HG02623 (cell line): ENCODE measurements at regions not wholly inside any gene's neighbourhood (a gene's known extent, or its start where the extent isn't known, plus 50 kb on each side); places are given as distances from the start of the nearest gene placed in this dataset.
A peak's percentile ranks its signal among the peaks of the same experiment; 100 is the strongest.

Source experiments
- ATAC-seq: cut with Tn5 transposase; IDR thresholded peaks from one replicate; pipeline ENCODE4 v1.9.1; 2021; ENCODE audit warnings: moderate library complexity; ENCODE audit not compliant: unreplicated experiment

DNA sequence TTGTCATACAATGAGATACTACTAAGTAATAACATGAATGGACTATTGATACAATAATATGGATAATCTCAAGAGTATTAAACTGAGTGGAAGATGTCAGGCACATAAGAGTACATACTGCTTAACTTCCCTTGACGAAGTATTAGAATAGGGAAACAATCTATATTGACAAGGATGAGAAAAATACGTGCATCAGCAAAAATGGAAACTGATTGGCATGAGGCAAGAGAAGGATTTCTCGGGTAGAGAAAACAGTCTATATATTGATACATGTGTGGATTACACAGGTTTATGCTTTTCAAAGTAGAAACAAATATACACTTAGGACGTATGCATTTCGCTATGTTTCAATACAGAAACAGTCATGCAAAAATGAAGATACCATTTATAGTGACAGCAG lies 57.4 kb downstream of the PRR20E start:
- no peak for ATAC-seq

DNA sequence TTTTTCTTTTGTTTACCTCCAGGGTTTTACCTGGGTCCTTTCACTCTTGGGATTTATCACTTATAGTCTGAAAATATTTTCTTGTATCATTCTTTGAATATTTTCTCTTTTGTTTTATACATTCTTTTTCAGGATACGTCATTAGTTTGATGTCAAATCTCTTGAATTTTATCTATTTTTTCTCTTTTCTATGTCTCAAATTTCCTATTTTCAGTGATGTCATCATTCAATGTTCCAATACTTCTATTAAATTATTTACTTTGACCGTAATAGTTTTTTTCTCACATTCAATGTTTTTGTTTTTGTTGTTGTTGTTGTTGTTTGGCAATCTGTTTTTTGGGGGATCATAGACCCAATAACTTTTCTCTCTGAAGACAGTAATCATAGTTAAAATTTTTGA lies 83.5 kb downstream of the PRR20E start:
- no peak for ATAC-seq

DNA sequence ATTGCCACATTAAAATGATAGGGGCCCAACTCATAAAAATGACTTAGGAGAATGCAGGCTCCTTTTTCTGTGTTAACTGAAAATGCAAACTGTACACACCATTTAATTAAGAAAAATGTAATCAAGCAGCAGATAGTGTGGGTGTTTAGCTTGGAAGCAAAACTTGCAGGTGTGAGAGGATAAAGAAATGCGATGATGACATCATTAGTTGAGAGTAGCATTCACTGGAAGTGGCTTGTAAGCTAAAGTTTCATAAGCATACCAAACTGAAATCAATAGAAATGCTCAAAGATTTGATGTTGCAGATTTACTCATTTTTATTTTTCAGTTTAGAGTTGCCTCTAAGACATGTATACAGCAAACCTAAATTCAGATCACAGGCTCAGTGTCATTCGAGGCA lies 86.6 kb downstream of the PRR20E start:
- ATAC-seq = no peak

DNA sequence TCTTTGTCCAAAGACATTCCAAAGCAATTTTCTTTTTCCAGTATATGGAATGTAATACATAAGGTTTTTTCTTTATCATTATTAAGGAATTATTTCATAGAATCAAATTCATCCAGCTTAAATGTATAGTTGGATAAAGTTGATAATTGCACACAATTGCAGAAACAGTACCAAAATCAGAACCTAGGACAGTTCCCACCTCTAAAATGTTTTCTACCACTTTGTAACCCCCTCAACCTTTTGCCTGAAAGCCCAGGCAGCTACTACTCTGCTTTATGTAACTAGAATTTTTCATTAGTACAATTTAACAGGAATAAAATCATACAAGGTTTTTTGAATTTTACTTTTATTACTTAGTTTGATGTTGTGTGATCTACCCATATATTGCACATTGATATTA lies 98.0 kb downstream of the PRR20E start:
- ATAC-seq = no peak

DNA sequence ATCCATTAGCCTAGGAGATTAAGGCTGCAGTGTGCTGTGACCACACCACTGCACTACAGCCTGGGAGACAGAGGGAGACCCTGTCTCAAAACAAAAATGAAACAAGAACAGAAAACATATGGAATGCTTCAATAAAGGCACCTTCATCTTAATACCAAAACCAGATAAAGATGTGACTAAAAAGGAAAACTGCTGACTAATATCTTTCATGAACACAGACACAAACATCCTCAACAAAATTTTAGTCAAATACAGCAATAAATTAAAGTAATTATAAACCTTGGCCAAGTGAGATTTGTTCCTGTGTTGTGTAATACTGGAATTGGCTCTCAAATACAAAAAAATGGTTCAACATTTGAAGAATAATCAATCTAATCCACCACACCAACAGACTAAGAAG lies 103.5 kb downstream of the PRR20E start:
- ATAC-seq = no peak

DNA sequence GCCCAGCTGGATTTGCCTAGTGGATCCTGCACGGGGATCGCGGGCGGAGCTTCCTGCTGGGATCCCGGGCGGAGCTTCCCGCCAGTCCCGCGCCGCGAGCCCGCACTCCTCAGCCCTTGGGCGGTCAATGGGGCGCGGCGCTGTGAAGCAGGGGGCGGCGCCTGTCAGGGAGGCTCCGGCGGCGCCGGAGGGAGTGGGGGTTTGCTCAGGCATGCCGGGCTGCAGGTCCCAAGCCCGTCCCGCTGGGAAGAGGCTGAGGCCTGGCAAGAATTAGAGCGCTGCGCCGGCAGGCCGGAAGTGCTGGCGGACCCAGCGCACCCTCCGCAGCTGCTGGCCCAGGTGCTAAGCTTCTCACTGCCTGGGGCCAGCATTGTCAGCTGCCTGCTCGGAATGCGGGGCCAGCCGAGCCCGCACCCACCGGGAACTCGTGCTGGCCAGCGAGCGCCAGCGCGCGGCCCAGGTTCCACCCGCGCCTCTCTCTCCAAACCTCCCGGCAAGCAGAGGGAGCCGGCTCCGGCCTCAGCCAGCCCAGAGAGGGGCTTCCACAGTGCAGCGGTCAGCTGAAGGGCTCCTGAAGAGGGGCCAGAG lies 119.6 kb downstream of the PRR20E start:
- no peak for ATAC-seq

DNA sequence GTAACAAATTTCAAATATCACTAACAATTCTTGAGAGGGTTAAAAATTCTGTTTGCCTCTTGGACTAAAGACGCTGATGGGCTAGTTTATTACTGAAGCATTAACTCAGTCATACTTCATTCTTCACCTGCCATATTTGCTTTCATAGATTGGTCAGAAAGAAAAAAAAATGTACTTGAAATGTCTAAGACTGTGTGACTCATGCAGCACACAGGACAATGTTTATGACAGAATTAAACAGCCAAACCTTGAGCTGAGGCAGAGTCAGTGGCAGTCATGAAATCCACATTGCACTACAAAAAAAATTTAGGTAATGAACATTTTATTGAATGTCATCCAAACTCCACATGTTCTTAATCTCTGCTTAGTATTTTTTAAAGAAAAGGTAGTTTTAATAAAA lies 135.6 kb downstream of the PRR20E start:
- ATAC-seq = no peak

DNA sequence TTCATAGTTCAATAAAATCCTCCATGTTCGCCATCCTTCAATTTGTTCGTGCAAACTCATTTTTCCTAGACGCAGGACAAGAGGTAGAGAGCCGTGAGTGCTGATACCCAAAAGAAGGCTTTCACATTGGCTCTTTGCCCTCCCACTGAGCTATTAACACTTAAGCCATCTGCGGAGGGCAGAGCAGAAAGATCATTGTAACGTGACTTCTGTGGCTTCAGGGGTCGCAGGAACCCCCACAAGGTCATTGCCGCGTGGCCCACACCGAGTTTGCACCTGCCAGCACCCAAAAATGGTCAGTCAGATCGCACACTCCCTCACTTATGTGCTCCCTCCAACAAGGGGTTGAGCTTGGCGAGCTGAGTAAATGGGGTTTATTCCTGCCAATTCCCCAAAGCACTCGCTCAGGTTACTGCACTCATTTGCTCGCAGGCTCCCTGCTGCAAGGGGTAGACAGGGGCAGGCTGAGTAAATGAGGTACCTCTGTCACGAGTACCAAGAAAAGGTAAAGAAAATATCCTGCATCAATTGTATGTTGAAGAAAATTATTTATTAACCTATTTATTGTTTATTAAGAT lies 144.1 kb downstream of the PRR20E start:
- no peak for ATAC-seq

DNA sequence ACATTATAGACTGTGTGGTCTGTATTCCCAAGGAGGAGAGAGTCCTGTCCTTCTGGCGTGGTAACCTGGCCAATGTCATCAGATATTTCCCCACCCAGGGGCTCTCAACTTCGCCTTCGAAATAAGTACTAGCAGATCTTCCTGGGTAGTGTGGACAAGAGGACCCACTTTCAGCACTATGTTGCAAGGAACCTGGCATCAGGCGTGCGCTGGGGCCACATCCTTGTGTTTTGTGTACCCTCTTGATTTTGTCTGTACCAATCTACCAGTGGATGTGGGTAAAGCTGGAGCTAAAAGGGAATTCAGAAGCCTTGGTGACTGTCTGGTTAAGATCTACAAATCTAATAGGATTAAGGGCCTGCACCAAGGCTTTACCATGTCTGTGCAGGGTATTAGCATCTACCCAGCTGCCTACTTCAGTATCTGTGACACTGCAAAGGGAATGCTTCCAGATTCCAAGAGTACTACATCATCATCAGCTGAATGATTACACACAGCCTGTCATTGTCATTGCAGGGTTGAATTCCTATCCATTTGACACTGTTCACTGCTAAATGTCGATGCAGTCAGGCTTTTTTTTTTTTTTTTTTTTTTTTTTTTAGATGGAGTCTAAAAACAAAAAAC lies 148.0 kb downstream of the PRR20E start:
- ATAC-seq = no peak

DNA sequence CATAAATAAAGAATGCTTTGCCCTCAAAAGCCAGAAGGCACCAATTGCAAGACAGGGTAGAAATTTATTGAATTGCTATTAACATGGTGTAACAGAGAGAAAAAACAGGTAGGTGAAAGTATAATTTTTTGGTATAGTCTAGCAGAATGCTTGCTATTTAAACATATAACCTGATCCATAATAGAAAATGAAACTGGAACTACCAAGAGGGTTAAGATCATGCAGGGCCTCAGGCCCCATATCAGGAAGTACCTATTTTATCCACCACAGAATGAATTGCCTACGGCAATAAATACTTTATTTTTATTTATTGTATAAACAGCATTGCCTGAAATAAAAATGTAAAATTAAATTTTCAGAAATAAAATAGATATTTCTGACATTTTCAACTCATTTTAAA lies 159.5 kb downstream of the PRR20E start:
- peak; percentile 43 for ATAC-seq

DNA sequence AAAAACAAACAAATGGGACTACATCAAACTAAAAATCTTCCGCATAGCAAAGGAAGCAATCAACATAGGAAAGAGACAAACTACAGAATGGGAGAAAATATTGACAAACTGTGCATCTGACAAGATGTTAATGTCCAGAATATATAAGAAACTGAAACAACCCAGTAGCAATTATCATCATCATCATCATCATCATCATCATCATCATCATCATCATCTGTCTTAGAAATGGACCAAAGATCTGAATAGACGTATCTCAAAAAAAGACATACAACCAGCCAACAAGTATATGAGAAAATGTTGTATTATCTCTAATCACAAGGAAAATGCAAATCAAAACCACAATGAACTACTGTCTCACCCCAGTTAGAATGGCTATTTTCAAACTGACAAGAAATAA lies 173.9 kb downstream of the PRR20E start:
- no peak for ATAC-seq

DNA sequence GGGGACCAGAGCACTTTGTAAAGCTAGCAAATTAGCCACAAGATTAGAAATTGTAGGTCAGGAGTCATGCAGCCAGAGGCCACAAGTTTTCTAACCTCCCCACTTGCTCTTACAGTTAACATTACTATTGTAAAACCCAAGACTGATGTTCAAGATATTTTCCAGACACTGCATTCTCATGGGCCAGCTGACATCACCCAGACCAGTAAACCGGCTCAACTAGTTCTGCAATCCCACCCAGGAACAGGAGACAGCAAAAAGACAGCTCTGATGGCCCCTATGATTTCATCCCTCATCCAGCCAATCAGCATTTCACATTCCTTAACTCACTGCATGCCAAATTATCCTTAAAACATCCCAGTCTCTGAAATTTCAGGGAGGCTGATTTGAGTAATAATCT lies 178.5 kb downstream of the PRR20E start:
- no peak for ATAC-seq

DNA sequence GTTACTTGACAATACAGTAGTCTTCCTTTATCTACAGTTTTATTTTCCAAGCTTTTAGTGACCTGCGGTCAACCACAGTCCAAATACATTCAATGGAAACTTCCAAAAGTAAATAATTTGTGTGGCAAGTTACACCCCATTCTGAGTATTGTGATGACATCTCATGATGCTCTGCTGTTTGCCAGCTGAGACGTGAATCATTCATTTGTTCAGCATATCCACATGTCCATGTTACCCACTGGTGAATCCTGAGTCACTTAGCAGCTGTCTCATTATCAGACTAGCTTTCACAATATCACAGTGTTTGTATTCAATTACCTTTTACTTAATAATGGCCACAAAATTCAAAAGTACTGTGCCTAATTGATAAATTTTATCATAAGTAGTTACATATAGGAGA lies 179.8 kb downstream of the PRR20E start:
- ATAC-seq = no peak

DNA sequence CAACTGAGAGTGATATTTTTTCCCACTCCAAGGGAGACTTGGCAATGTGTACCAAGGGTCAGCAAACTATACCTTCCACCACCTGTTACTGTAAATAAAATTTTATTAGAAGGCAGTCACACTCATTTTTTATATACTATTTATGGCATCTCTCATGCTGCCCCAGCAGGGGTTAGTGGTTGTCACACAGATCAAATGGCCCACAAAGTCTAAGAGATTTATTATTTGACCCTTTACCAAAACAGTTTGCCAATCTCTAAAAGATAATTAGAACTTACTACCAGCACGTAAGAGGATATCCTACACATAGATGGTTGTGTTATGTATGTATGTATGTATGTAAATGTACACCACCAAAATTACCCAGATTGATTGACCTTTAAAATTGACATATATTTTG lies 185.1 kb downstream of the PRR20E start:
- ATAC-seq = no peak

DNA sequence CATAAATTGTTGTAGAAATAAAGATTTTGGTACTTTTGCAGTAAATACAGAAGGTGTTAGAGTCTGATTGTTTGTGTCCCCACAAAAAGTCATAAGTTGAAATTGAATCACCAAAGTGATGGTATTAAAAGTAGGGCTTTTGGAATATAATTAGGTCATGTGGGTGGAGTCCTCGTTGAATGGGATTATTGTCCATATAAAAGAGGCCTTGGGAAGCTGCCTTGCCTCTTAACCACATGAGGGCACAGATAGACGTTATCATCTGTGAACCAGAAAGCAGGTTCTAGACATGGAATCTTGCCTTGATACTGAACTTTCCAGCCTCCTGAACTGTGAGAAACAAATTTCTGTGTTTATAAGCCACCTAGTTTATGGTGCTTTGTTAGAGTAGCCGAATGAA lies 186.8 kb downstream of the PRR20E start:
- ATAC-seq = no peak

DNA sequence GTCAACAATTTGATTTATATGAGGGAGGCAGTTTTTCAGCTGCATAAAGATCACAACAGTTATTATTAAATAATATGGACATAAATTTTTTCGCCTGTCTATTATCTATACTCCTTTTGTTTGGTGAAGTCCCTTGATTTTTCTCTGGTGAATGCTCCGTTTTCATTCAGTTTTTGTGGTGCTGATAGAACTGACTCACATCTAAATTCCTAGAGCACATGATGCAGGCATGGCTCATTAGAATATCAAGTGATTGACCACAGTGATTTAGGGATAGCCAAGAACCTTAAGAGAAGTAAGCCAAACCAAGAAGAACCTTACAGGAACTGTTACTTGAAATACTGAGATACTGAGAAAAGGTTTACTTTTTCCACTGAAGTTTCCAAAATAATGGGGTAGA lies 208.9 kb downstream of the PRR20E start:
- ATAC-seq = no peak

DNA sequence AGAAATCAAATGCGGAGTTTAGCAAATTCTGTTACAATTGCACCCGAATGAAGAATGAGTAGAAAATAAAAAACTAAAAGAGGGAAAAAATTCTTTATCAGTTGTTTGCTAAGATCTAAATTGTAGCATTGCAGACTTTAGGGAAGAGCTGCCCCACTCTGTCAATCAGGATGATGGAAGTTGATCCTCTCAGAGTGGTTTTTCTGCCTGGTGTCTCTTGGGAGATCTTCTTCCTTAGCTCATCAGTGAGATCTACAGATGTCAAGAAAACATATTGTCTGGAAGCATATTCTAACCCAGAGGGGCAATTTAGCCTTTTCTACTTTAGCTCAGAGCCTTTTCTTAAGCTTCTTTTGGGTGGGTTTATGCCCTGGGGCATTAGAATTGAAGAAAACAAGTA lies 223.2 kb upstream of the PCDH17 start:
- no peak for ATAC-seq

DNA sequence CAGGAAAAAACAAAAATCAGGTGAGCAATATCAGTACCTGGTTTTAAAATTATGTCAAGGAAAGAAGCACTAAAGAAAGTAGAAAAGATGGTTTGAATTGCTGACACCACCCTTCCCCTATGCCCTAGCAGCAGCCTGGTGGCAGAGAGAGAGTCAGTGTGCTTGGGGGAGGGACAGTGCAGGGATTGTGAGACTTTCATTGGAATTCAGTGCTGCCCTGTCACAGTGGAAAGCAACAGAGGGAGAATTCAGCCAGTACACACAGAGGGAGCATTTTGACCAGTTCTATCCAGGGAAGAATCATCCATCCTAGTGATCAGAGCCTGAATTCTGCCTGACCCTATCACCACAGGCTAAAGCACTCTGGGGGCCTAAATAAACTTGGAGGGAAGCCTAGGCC lies 222.4 kb upstream of the PCDH17 start:
- no peak for ATAC-seq

DNA sequence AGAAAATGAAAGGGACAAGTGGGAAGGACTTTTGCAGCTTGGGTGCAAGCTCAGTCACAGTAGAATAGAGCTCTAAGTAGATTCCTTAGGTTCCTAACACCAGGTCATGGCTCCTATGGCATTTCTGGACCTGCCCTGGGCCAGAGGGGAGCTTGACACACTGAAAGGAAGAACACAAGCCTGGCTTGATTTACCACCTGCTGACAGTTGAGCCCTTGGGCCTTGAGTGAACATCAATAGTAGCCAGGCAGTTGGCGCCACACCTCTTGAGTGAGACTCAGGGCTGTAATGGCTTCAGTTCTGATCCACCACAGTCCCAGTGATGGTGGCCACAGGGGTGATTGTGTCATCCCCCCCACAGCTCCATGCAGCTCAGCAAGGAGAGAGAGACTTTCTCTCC lies 221.9 kb upstream of the PCDH17 start:
- no peak for ATAC-seq

DNA sequence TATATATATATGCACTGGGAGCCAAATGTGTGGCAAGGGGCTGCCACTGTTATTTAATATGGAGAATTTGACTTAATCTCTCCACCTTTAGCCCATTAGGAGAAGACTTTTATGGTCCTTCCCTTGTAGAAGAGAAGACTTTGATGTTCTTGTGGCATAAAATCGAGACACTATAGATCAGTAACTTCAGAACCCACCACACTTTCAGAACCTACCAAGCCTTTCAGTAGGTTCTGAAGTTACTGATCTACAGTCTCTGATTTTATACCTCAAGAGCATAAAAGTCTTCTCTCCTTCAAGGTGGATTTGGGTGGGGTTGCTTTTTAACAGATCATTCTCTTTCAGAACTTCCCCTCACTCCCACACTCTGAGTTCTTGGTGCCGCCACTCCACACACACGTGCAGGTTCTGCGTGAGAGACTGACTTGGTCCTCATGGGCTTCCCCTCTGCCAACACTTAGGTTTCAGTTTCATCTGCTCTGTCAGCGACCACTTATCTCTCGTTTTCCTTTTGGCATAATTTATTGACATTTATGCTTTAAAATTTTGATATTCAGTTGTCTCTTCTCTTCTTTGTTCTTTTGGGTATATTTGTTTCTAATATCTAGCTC lies 213.4 kb upstream of the PCDH17 start:
- ATAC-seq = no peak

DNA sequence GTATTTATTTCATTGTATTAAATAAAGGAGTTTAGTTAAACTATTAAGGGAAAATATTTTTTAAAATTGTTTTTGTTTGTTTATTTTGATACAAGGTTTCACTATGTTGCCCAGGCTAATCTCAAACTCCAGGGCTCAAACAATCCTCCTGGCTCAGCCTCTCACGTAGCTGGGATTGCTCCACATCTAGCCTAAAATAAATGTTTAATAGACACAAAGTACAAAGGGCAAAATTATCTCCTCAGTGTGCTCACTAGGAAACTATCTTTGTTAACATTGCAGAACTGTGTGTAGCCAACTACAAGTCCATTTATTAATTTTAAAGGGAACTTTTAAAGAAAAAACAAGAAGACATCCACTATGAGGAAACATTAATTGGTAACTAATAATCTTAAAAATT lies 207.2 kb upstream of the PCDH17 start:
- ATAC-seq = no peak

DNA sequence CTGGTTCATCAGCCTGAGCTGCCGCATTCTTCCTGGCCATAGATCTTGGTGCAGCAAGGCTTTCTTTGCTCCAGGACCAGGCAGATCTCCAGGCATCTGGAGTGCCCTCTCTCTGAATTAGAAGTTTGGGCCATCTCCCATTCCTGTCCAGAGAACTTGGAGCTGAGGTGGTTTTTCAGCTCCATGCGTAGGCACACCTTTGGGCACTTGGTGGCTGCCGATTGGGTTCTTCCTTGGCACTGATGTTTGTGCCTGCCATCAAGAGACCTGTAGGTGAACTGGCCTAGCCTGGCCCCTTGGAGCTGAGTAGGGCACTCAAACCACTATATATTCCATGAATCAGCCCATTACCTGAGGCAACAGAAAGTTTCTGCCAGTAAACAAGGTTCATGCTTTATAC lies 206.0 kb upstream of the PCDH17 start:
- no peak for ATAC-seq

DNA sequence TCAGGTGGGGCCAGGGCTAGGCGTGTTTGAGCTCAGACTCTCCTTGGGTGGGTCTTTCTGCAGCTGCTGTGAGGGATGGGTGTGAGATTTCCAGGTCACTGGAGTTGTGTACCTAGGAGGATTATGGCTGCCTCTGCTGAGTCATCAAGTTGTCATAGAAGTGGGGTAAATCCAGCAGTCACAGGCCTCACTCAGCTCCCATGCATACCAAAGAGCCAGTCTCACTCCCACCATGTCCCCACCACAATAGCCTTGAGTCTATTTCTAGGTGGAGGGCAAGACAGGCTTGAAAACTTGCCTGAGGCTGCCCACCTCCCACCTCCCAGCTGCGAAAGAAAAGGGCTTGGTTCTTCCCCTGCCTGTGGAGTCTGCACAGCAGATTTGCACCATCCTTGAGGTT lies 194.0 kb upstream of the PCDH17 start:
- ATAC-seq = no peak
